Smooth muscle cell of the brain vasculature (primary cell): ENCODE measurements at regions not wholly inside any gene's neighbourhood (a gene's known extent, or its start where the extent isn't known, plus 50 kb on each side); places are given as distances from the start of the nearest gene placed in this dataset.

Source experiments
- DNase-seq: peaks from one replicate; pipeline ENCODE4 v3.0.0-alpha.2; 2012; ENCODE audit warnings: low read depth, low spot score

- DNase-seq = no peak
Measured at GRCh38 chr6:106772270-106773142, 143.1 kb downstream of the QRSL1 start.

DNA sequence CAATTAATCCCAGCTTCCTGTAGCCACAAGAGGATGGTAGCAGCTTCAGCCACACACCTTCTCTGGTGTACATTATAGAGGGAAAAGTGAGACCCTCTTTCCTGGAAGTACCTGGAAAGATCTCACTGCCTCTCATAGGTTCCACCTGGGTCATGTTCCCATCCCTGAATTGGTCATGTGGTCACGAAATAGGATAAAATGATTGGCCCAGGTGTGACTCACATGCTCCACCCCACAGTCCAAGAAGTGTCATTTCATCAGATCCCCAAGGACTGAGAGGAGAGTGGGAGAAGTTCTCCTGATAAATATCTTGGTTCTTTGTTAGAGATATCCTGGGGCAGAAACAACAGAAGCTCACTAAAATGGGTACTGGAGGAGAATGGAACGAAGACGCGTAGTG, 142.4 kb downstream of the QRSL1 start:
- DNase-seq = no peak

GRCh38 chr6:106770663-106771062, 141.3 kb downstream of the QRSL1 start:
- no peak for DNase-seq

- DNase-seq = no peak
Measured at GRCh38 chr6:106770081-106770480, 140.7 kb downstream of the QRSL1 start.

DNA sequence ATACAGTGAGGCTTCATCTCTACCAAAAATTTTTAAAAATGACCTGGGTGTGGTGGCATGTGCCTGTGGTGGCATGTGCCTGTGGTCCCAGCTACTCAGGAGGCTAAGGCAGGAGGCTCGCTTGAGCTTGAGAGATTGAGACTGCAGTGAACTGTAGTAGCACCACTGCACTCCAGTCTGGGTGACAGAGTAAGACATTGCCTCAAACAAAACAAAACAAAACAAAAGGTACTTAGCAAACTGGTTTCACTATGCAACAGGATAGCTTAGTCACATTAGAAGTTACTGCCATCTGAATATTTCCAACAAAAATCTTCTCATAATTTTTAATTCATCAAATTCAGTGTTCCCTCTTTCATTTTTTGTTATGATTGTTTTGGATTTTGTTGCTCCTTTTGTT, 137.9 kb downstream of the QRSL1 start:
- DNase-seq = no peak

GRCh38 chr6:106766201-106766600, 136.8 kb downstream of the QRSL1 start:
- DNase-seq = no peak

DNA sequence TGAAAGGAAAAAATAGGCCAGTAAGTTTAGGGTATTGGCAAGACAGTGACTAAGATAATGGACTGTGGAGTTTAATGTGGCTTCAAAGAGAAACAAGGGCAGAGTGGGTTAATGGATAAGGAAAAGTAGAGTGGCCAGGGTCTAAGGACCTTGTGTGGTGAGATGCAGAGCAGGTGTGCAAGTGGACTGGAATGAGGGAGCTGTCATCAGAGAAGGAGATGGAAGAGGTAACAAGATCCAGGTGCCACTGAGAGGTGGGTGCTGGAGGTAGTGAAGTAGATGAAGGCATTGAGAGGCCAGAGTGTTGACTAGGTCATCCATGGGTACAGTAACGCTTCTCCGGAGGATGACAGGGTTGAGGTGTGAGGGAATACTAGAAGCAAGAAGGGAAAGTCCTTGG, 136.1 kb downstream of the QRSL1 start:
- DNase-seq = no peak

DNA sequence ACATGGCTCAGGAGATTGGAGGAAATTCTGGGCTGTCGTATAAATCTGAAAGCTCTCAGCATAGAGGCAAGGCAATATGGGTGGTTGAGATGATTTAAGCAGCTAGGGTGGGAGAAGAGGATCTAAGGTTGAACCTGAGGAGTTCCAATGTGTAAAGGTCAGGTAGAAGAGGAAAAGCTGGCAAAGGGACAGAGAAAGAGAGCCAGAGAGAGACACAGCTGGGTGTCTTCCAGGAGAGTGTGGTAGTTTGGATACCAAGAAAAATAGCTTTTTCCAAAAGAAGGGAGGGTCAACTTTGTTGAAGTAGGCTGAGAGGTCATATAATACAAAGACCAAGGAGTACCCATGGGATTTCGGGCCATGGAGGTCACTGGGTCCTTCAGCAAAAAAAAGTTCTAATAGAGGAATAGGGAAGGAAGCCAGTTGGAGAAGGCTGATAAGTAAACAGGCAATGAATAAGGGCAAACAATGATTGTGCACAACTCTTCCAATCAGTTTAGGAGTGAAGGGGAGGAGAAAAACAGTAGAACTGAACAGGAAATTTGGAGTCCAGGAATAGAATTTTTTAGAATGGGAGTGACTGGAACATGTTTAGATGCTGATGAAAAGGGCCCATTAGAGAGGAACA, 135.1 kb downstream of the QRSL1 start:
- no peak for DNase-seq

GRCh38 chr6:106763361-106763760, 134.0 kb downstream of the QRSL1 start:
- no peak for DNase-seq

DNA sequence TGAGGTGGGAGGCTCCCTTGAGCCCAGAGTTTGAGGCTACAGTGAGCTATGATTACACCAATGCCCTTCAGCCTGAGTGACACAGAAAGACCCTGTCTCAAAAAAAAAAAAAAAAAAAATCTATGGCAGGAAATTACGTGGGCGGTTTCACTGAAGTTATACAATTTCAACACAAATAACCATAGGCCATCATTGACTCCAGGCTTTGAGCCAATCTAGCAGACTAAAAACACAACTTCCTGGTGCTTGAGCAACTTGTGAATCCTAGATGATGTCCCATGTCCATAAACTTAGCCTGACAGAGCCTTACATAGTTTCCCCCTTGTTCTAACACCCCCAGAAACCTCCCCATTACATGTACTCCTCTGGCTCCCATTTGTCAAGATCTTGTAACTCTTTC, 131.8 kb downstream of the QRSL1 start:
- DNase-seq = no peak

GRCh38 chr6:106759112-106759511, 129.7 kb downstream of the QRSL1 start:
- no peak for DNase-seq

- DNase-seq = no peak
Measured at GRCh38 chr6:106757722-106758467, 128.5 kb downstream of the QRSL1 start.

DNA sequence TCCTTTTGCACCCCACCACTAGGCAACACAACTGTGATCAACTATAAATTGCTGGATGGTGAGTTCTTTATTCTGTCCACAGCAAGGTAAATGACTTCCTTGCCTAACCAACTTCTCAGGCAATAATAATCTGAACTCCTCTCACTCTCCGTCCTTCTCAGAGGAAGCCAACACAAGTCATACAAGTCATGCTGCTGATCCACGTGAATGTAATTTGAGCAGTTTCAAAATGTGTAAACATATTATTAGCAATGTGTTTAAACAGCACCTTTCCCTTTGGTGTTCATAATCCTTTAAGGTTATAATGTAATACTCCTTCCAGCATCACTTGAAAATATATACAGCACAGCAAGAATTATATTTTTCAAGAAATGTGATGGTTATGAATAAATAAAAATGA, 127.9 kb downstream of the QRSL1 start:
- no peak for DNase-seq

GRCh38 chr6:106754215-106754614, 124.8 kb downstream of the QRSL1 start:
- DNase-seq = no peak

- no peak for DNase-seq
Measured at GRCh38 chr6:106752641-106753040, 123.3 kb downstream of the QRSL1 start.

DNA sequence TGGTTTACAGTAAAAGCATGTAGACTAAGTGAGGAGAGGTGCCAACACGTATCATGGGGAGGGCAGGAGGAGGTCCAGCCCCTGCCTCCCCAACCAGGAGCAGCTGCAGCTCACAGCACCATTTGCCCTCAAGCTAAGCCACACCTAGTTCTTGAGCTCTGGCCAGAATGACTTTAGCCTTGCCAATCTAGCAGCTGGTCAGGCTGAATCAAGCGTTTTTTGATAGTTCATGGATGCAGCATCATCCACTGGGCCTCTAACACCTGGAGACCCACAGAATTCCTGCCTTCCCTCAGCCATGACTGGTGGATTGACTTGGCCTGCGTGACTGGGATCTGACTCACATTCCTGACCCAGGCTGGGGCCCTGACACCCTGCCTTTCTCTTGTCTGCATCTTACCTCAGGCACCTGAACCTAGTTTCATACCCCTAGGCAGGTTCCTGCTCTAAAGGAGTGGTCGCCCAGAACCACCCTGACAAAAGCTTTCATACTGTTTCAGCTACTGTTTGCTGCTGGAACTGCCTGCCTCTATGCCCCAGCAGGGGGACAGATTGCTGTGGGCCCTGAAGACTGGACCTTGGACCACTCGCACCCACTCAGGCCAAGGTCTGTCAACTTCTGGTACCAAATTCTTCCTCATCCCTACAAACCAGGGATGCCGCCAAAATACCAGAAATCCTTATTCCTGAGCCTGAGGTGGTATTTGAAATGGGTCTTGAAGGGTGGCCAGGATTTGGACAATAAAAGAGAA, 122.3 kb downstream of the QRSL1 start:
- no peak for DNase-seq

DNA sequence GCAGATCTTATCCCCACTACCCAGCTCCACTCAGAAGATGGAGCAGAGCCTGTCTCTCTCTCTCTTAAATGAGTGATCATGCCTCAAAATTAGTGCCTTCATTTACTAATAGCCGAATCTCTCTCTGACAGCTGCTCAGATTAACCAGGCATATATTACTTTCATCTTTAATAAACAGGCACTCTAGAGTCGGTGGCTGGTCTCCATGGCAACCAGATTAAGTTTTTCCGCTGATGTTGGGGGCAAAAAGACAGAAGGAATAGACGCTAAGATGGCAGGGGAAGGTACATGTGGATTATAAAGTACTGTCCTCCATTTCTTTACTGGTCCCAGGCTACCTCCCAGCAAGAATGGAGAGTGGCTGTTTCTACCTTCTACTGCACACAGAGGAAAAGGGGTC, 121.6 kb downstream of the QRSL1 start:
- DNase-seq = no peak

DNA sequence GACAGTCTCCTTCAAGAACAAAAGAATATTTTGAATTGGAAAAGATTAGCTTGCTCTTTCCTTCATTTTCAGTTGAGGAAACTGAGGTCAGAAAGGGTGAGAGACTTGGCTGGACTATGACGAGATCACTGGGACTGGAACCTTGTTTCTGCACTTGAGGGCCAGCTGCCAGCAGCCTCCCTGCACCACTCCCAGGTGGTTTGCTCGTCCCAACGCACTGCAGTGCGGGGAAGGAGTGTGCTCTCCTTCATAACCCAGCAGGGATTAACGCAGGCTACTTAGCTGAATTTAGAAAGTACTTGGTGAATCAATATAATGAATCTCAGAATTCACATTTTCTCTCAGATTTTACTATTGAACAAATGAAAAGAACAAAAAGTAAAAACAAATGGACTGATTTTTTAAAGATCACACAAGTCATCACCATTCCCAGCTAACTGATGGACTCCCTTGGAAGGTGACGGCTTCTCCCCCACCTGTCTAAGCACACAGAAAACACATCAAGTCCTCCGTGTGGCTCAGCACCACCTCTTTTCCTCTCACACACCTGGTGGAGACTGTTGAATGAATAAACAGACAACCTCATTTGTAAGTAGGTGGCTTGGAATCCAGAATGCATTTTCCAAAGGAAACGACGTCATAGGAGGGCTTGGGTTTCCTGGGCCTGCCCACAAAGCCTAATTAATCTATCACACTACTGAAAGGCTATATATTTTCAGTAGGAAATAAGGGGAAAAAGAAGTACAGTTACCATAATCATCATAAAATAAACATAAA, 121.0 kb downstream of the QRSL1 start:
- DNase-seq = no peak

DNA sequence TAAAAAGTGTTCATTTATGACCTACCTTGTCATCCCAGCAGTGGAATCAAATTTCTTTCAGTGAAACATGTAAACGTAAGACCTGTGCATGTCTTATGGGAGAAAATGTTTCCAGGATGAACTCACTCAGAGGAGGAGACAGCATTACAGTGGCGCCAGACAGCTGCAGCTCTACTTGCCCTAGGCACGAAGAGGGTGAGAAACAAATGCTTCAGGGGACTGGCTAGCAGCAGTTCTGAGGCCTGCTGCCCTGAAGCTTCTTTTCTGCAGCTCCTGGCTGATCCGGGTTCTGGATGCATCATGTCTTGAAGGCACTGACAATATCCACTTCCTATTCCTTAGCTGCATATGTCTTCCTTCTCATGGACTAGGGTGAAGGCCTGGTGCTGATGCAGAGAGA, 120.2 kb downstream of the QRSL1 start:
- no peak for DNase-seq

DNA sequence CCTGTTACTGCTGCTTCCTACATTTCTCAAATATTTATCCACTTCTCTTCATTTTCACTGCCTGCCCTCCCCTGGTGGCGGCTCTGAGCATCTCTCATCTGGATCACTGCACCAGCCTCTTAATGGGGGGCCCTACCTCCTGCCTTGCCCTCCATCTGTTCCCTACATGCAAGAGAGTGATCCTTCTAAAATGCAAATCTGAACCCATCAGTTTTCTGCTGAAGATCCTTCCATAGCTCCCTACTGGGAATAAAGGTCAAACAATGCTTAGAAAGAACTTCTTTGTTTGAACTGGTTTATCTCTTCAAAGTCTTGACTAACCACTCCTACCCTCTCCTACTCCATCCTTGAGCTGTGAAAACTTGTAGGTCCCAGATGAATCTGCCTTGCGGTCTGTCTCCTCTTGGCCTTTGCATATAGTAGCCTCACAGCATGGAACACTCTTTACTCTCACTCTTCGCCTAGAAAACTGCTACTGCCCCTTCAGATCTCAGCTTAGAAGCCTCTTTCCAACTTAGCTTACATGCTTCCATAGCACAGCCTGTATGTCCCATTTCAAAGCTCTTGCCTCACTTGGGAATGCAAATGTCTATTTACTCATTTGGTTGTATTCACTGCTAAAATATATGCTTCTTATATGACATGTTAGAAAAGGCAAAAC, 119.3 kb downstream of the QRSL1 start:
- no peak for DNase-seq

- no peak for DNase-seq
Measured at GRCh38 chr6:106747139-106747538, 117.8 kb downstream of the QRSL1 start.
